Stimulated activated CD4-positive, alpha-beta T cell treated with anti-CD3 and anti-CD28 coated beads, Interleukin-15, amount 100 ng/mL, for 48 hours (primary cell): ENCODE measurements at regions not wholly inside any gene's neighbourhood (a gene's known extent, or its start where the extent isn't known, plus 50 kb on each side); places are given as distances from the start of the nearest gene placed in this dataset.
"Not testable (repeated sequence)": the region's sequence is repeated elsewhere in the genome, so short reads cannot be mapped to it uniquely, and the experiment has no call there.

ENCODE experiments used
- DNase-seq, 2 donors: peaks; one replicate each; pipeline ENCODE4 v3.0.0-alpha.2; 2020; ENCODE audit warnings: low read depth in 2 of 2

- DNase-seq, result no peak
These were observed 340.4 kb upstream of the FAT1 start for GRCh38 chr4:187064033-187064432.

- DNase-seq, result no peak
These were observed 341.7 kb upstream of the FAT1 start for GRCh38 chr4:187065396-187065795.

GRCh38 chr4:187065806-187066205 is 342.1 kb upstream of the FAT1 start:
- DNase-seq, result no peak

- DNase-seq, result no peak
These were observed 345.7 kb upstream of the FAT1 start for GRCh38 chr4:187069398-187069797.

GRCh38 chr4:187070158-187070557 is 346.5 kb upstream of the FAT1 start:
- no peak for DNase-seq

- no peak for DNase-seq
These were observed 347.1 kb upstream of the FAT1 start for GRCh38 chr4:187070740-187071139.

- DNase-seq, result no peak
These were observed 348.4 kb upstream of the FAT1 start for GRCh38 chr4:187071946-187072600.

- DNase-seq, result no peak
These were observed 350.2 kb upstream of the FAT1 start for GRCh38 chr4:187073820-187074219.

GRCh38 chr4:187075514-187075913 is 351.9 kb upstream of the FAT1 start:
- no peak for DNase-seq

- DNase-seq, result no peak
These were observed 354.2 kb upstream of the FAT1 start for GRCh38 chr4:187077744-187078401.

GRCh38 chr4:187084701-187085100 is 361.0 kb upstream of the FAT1 start:
- DNase-seq, result no peak

GRCh38 chr4:187085339-187085738 is 361.7 kb upstream of the FAT1 start:
- no peak for DNase-seq

GRCh38 chr4:187086151-187086550 is 362.5 kb upstream of the FAT1 start:
- no peak for DNase-seq

GRCh38 chr4:187088070-187088799 is 364.6 kb upstream of the FAT1 start:
- DNase-seq, result no peak

- DNase-seq, result no peak
These were observed 366.7 kb upstream of the FAT1 start for GRCh38 chr4:187090401-187090800.

GRCh38 chr4:187090832-187091231 is 367.2 kb upstream of the FAT1 start:
- not testable (repeated sequence) for DNase-seq

- DNase-seq, result no peak
These were observed 370.5 kb upstream of the FAT1 start for GRCh38 chr4:187094144-187094543.

GRCh38 chr4:187098429-187098828 is 374.8 kb upstream of the FAT1 start:
- DNase-seq, result no peak

- DNase-seq, result no peak
These were observed 379.7 kb upstream of the FAT1 start for GRCh38 chr4:187103351-187103750.

- no peak for DNase-seq
These were observed 385.2 kb upstream of the FAT1 start for GRCh38 chr4:187108845-187109244.

- no peak for DNase-seq
These were observed 386.0 kb upstream of the FAT1 start for GRCh38 chr4:187109636-187110035.

GRCh38 chr4:187118166-187118565 is 394.5 kb upstream of the FAT1 start:
- DNase-seq, result no peak

- no peak for DNase-seq
These were observed 395.0 kb upstream of the FAT1 start for GRCh38 chr4:187118602-187119120.
